A673 (cell line): ENCODE measurements at regions not wholly inside any gene's neighbourhood (a gene's known extent, or its start where the extent isn't known, plus 50 kb on each side); places are given as distances from the start of the nearest gene placed in this dataset.

Experiments
- BruUV-seq: library from RNA; stranded (reverse); fragments of 400-500 nt; replicated peaks from 2 replicates; lab custom pipeline; 2021; lab: Mats Ljungman, UMichigan
- CTCF ChIA-PET: fragments of 300-600 bp; sonication (Branson Sonifier 250); formaldehyde crosslinking; loops from one replicate; lab custom pipeline; 2022; ENCODE audit warnings: antibody characterized with exemption; lab: Charles Lee
- POLR2A ChIA-PET: fragments of 300-600 bp; sonication (Branson Sonifier 250); formaldehyde crosslinking; loops from one replicate; lab custom pipeline; 2022; ENCODE audit warnings: antibody characterized with exemption; ENCODE audit not compliant: low non-redundant PET; lab: Charles Lee
- DNase-seq: peaks from one replicate; pipeline ENCODE4 v3.0.0-alpha.2; 2015; ENCODE audit warnings: low spot score
- H3K27ac ChIP-seq: fragments of 200-600 bp; sonication (generic); 2 replicates; pipeline ENCODE4 v1.5.1; 2016; ENCODE audit warnings: mixed run types, low read depth, mild to moderate bottlenecking, mixed read lengths, antibody characterized with exemption, low read length; ENCODE audit not compliant: poor library complexity, severe bottlenecking
- H3K27me3 ChIP-seq: fragments of 200-600 bp; sonication (generic); replicated peaks from 2 replicates; pipeline ENCODE4 v1.6.1; 2017; ENCODE audit warnings: mixed run types, low read depth, mild to moderate bottlenecking, mixed read lengths, antibody characterized with exemption, low read length; ENCODE audit not compliant: insufficient read depth, poor library complexity
- H3K36me3 ChIP-seq: fragments of 200-600 bp; sonication (generic); 2 replicates; pipeline ENCODE4 v1.6.1; 2016; ENCODE audit warnings: mixed run types, mild to moderate bottlenecking, mixed read lengths, antibody characterized with exemption, low read length; ENCODE audit not compliant: insufficient read depth, poor library complexity, severe bottlenecking
- H3K4me1 ChIP-seq: fragments of 200-600 bp; sonication (generic); 2 replicates; pipeline ENCODE4 v1.6.1; 2017; ENCODE audit warnings: mixed run types, mild to moderate bottlenecking, mixed read lengths, antibody characterized with exemption, low read length; ENCODE audit not compliant: insufficient read depth, poor library complexity, severe bottlenecking
- H3K4me3 ChIP-seq: fragments of 200-600 bp; sonication (generic); 2 replicates; pipeline ENCODE4 v1.5.1; 2016; ENCODE audit warnings: low read depth, mixed run types, mild to moderate bottlenecking, mixed read lengths, low read length; ENCODE audit not compliant: poor library complexity, severe bottlenecking
- H3K9me3 ChIP-seq: fragments of 200-600 bp; sonication (generic); 2 replicates; pipeline ENCODE4 v1.6.1; 2016; ENCODE audit warnings: mixed run types, low read depth, mild to moderate bottlenecking, mixed read lengths, antibody characterized with exemption, low read length; ENCODE audit not compliant: poor library complexity, severe bottlenecking
- EZH2 ChIP-seq: fragments of 200-600 bp; sonication (generic); IDR thresholded peaks from 2 replicates; pipeline ENCODE4 v1.6.1; 2017; ENCODE audit warnings: borderline replicate concordance, low read depth, mild to moderate bottlenecking, mixed read lengths, antibody characterized with exemption, low read length; ENCODE audit not compliant: poor library complexity, severe bottlenecking
- intact Hi-C: fragments of 100-400 bp; cut with micrococcal nuclease; formaldehyde crosslinking; loops from one replicate; pipeline ENCODE4 v1.10.0; 2022; ENCODE audit not compliant: unreplicated experiment
- TF ChIP-seq, protein P1 (sequence below): fragments of 300-800, 200-600 bp; sonication (generic); conservative IDR thresholded peaks from 2 replicates; pipeline ENCODE4 v1.5.1; 2017; ENCODE audit warnings: low read depth, mild to moderate bottlenecking, antibody characterized with exemption, low read length, moderate library complexity, mixed read lengths

GRCh38 chr2:238507836-238508235 lies 81.1 kb downstream of the ASB1 start:
- intact Hi-C loops, result no loop called here
- H3K4me1 ChIP-seq, result no peaks in the 10 kb centered on the region
- no TSS peak for BruUV-seq
- H3K27ac ChIP-seq, result no peak overlapping the region
- H3K36me3 ChIP-seq, result no peaks in the 10 kb centered on the region
- POLR2A ChIA-PET, result no interaction called here
- no peak for TF ChIP-seq EZH2
- TF ChIP-seq, protein P1, sequence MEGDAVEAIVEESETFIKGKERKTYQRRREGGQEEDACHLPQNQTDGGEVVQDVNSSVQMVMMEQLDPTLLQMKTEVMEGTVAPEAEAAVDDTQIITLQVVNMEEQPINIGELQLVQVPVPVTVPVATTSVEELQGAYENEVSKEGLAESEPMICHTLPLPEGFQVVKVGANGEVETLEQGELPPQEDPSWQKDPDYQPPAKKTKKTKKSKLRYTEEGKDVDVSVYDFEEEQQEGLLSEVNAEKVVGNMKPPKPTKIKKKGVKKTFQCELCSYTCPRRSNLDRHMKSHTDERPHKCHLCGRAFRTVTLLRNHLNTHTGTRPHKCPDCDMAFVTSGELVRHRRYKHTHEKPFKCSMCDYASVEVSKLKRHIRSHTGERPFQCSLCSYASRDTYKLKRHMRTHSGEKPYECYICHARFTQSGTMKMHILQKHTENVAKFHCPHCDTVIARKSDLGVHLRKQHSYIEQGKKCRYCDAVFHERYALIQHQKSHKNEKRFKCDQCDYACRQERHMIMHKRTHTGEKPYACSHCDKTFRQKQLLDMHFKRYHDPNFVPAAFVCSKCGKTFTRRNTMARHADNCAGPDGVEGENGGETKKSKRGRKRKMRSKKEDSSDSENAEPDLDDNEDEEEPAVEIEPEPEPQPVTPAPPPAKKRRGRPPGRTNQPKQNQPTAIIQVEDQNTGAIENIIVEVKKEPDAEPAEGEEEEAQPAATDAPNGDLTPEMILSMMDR, result no peak
- no peak overlapping the region for H3K4me3 ChIP-seq
- CTCF ChIA-PET, result no interaction called here
- peaks cover 4% of the 10 kb centered on the region for H3K27me3 ChIP-seq
- DNase-seq, result no peak
- H3K9me3 ChIP-seq, result no peaks in the 10 kb centered on the region

DNA sequence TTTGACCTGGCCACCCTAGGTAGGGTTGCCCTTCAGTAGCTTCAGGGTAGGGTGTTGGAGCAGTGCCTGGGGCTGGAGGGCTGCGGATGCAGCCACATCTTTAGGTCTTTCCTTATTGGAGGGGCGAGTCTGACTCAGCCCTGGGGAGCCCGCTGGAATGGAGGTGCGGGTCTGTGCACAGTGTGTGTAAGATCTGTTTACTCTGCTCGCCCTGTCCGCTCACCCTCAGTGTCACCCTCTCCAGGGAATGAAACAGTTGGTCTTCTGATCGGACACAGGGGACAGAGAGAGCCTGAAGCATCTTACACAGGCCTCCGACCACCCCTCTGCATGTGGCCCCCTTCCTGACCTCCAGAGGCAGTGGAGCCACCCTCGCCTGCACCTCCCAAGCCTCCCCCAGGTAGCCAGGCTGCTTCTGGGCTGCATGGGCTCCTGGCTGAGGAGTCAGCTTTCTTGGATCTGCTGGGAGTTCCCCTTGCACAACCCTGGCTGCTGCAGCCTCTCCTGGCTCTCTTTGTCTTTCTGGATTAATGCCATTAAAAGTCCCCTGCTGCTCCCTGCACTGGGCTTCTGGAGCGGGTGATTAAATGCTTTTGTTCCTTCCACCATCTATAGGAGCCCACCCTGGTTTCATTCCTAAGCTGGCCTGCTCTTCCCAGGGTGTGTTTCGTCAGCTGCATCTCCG lies 82.6 kb downstream of the ASB1 start:
- H3K4me1 ChIP-seq, result no peaks in the 10 kb centered on the region
- no peaks in the 10 kb centered on the region for H3K9me3 ChIP-seq
- intact Hi-C loops, result no loop called here
- DNase-seq, result peak; percentile 71
- no peaks in the 10 kb centered on the region for H3K36me3 ChIP-seq
- no TSS peak for BruUV-seq
- H3K27ac ChIP-seq, result no peak overlapping the region
- no peak overlapping the region for H3K4me3 ChIP-seq
- TF ChIP-seq EZH2, result no peak
- TF ChIP-seq, protein P1, result no peak
- ChIA-PET CTCF (no interaction called here), POLR2A (no interaction called here)
- H3K27me3 ChIP-seq, result peaks cover 4% of the 10 kb centered on the region

DNA sequence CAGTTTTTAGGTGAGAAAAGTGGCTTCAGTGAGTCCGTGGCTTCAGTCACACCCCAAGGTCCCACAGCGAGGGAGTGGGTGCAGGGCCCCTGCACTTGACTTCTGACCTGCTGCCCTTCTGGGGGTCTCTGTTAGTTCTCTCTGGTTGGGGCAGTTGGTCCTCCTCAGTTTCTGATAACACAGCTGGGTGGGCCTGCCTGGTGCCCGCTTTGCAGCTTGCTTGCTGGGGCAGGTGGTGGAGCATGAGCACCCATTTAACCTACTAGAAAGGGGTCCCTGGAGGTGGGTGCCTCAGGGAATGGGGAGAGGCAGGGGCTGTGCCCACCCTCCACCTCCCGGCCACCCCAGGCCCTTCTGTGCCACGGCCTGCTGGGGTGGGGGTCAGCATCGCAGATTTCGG lies 83.2 kb downstream of the ASB1 start:
- TF ChIP-seq EZH2, result no peak
- TF ChIP-seq, protein P1, result no peak
- DNase-seq, result no peak
- H3K27me3 ChIP-seq, result peaks cover 4% of the 10 kb centered on the region
- no peaks in the 10 kb centered on the region for H3K36me3 ChIP-seq
- H3K4me3 ChIP-seq, result no peak overlapping the region
- intact Hi-C loops, result no loop called here
- no TSS peak for BruUV-seq
- H3K27ac ChIP-seq, result no peak overlapping the region
- H3K9me3 ChIP-seq, result no peaks in the 10 kb centered on the region
- H3K4me1 ChIP-seq, result no peaks in the 10 kb centered on the region
- POLR2A ChIA-PET, result no interaction called here
- CTCF ChIA-PET, result no interaction called here
